ENCODE measurements at regions not wholly inside any gene's neighbourhood (a gene's known extent, or its start where the extent isn't known, plus 50 kb on each side); places are given as distances from the start of the nearest gene placed in this dataset.

GRCh38 chr5:70585996-70586395 lies 170.8 kb downstream of the GTF2H2C_2 start:
- peak; percentile 43 to 70 for DNase-seq
